Peyer's patch (tissue), 4 donors: ENCODE measurements at regions not wholly inside any gene's neighbourhood (a gene's known extent, or its start where the extent isn't known, plus 50 kb on each side); places are given as distances from the start of the nearest gene placed in this dataset.

Source experiments
- DNase-seq, 3 donors: peaks; one replicate each; pipeline ENCODE4 v3.0.0-alpha.2; 2017 to 2019
- H3K27ac ChIP-seq, 4 donors: fragments of 200-600 bp; sonication (generic); one replicate each; pipeline ENCODE4 v1.5.1; 2016 to 2019
- H3K27me3 ChIP-seq, 2 donors: fragments of 200-600 bp; sonication (generic); one replicate each; pipeline ENCODE4 v1.5.1; 2019
- H3K36me3 ChIP-seq, 3 donors: fragments of 200-600 bp; sonication (generic); one replicate each; pipeline ENCODE4 v1.5.1; 2016 to 2019
- H3K4me1 ChIP-seq, 4 donors: fragments of 200-600 bp; sonication (generic); one replicate each; pipeline ENCODE4 v1.5.1; 2016 to 2019
- H3K4me3 ChIP-seq, 4 donors: fragments of 200-600 bp; sonication (generic); 1 replicate in 3 of 4; 2 replicates in 1 of 4; pipeline ENCODE4 v1.5.1; 2016 to 2019; ENCODE audit warnings: mild to moderate bottlenecking in 1 of 4
- H3K9me3 ChIP-seq, 4 donors: fragments of 200-600 bp; sonication (generic); one replicate each; pipeline ENCODE4 v1.5.1; 2016 to 2019; ENCODE audit warnings: mild to moderate bottlenecking in 1 of 4
- CTCF ChIP-seq, 6 experiments: fragments of 450-650 bp in 4 of 6; fragments of 200-600 bp in 2 of 6; sonication (generic) in 1 of 6; IDR thresholded peaks; one replicate each; pipeline ENCODE4 v1.5.1; 2017 to 2019; ENCODE audit warnings: antibody characterized with exemption in 6 of 6, mild to moderate bottlenecking in 3 of 6, moderate library complexity in 1 of 6
- POLR2A ChIP-seq, 2 donors: fragments of 450-650 bp; IDR thresholded peaks; one replicate each; pipeline ENCODE4 v1.5.1; 2017; ENCODE audit warnings: antibody characterized with exemption in 2 of 2, mild to moderate bottlenecking in 2 of 2, moderate library complexity in 2 of 2
- small RNA-seq, 2 donors: library from RNA; depleted of rRNA; stranded (forward); fragments of <200 nt; gene quantifications; one replicate each; pipeline ENCODE3, GENCODE V24; 2016

GRCh38 chr3:165892565-165892964, 55.3 kb upstream of the BCHE start:
- H3K4me1 ChIP-seq: no peaks in the 10 kb centered on the region
- DNase-seq: no peak
- no peaks in the 10 kb centered on the region for H3K9me3 ChIP-seq
- H3K4me3 ChIP-seq: no peak overlapping the region
- H3K27me3 ChIP-seq: no peaks in the 10 kb centered on the region
- H3K36me3 ChIP-seq: no peaks in the 10 kb centered on the region
- TF ChIP-seq POLR2A (IDR thresholded peaks at IDR 0.05) (no peak), CTCF (IDR thresholded peaks at IDR 0.05) (no peak)
- no peak overlapping the region for H3K27ac ChIP-seq

Small RNA genes lying in the stretch of these regions (small RNA-seq; reads per million reads assigned to genes)
- gene AC069439.1: 0 reads per million in 2 donors
- gene AC072046.1: 0 reads per million in 2 donors
- gene AC072046.2: 0 reads per million in 2 donors
- 0 reads per million in 2 donors for gene MTND4LP10
- 0 reads per million in 2 donors for gene RN7SKP298
